ENCODE measurements at regions not wholly inside any gene's neighbourhood (a gene's known extent, or its start where the extent isn't known, plus 50 kb on each side); places are given as distances from the start of the nearest gene placed in this dataset.

DNA sequence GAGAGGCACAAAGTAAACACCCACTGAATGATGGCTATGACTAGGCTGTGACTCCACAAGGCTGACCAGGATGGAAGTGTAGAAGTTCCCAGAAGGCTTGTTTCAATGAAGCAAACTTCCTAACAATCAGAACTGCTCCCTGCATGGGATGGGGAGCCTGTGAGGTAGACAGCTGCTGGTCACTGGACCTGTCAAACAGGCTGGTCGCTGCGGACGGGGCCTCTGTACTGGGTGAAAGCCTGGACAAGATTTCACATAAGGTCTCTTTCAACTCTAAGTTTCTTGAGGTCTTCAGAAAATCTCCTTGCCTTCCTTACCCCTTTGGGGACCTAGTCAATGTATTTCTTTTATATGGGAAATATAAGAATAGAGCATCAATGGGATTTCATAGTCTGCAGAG lies 438.2 kb downstream of the BUD13 start:
- Histone ChIP-seq H3K27ac (ENCODE audit: low read length) (no peak overlapping the region), H3K4me1 (ENCODE audit: control insufficient read depth, insufficient read depth, low read length) (no peaks in the 10 kb centered on the region), H3K27me3 (ENCODE audit: control insufficient read depth, insufficient read depth, low read length) (no peaks in the 10 kb centered on the region), H3K36me3 (ENCODE audit: control insufficient read depth, insufficient read depth, low read length) (no peaks in the 10 kb centered on the region), H3K4me3 (ENCODE audit: low read length) (no peak overlapping the region), H3K9me3 (replicated peaks; ENCODE audit: control insufficient read depth, low read depth, low read length) (peaks cover 6% of the 10 kb centered on the region)
- no peak for DNase-seq
- WGBS (ENCODE audit: insufficient coverage), result no CpG with 5 or more reads among the region's 3 CpGs

DNA sequence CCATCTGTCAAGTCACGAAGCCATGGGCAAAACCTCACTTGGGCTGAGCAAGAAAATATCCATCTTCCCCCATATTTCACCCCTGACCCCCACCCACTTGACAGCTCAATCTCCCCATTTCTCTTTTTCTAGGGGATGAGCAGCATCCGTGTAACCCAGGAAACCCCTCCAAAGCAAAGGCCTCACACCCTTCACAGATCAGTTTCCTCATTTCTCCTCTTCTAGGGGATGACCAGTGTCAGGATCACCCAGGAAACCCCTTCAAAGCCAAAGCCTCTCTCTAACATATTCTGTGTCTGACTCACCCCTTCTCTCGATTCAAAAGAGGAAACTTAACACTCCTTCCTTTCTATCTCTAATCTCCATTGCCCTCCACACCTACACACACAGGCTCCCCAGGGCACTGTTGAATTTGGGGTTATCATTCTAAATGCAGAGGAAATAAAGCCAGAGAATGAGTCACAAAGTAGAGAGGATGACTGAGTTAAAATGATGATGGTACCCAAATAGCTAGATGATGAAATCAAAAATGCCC lies 439.7 kb downstream of the BUD13 start:
- Histone ChIP-seq H3K27me3 (ENCODE audit: control insufficient read depth, insufficient read depth, low read length) (no peaks in the 10 kb centered on the region), H3K9me3 (replicated peaks; ENCODE audit: control insufficient read depth, low read depth, low read length) (peaks cover 6% of the 10 kb centered on the region), H3K36me3 (ENCODE audit: control insufficient read depth, insufficient read depth, low read length) (no peaks in the 10 kb centered on the region), H3K4me1 (ENCODE audit: control insufficient read depth, insufficient read depth, low read length) (no peaks in the 10 kb centered on the region), H3K27ac (ENCODE audit: low read length) (no peak overlapping the region), H3K4me3 (ENCODE audit: low read length) (no peak overlapping the region)
- WGBS (ENCODE audit: insufficient coverage), result 80% methylated on average over 1 of the region's 3 CpGs
- no peak for DNase-seq

DNA sequence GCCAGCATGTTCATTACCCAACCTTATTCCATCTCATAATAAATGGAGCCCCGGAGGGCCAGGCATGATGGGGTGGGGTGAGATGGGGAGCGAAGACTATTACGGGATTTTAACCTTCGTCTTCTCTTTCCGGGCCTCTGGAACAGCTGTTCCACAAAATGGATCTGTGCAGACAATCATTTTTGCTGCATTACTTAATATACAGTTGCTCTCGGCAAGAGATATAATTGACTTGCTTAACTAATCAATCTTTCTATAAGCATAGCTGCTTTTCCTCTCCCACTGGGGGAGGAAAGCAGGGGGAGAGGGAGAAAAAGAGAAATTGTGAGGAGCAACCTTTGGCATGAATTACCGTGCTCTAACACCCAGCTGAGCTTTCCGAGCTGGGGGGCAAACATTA lies 440.4 kb downstream of the BUD13 start:
- no peak overlapping the region for H3K4me3 ChIP-seq (ENCODE audit: low read length)
- no peaks in the 10 kb centered on the region for H3K4me1 ChIP-seq (ENCODE audit: control insufficient read depth, insufficient read depth, low read length)
- no peaks in the 10 kb centered on the region for H3K36me3 ChIP-seq (ENCODE audit: control insufficient read depth, insufficient read depth, low read length)
- no CpG with 5 or more reads among the region's 8 CpGs for WGBS (ENCODE audit: insufficient coverage)
- H3K27ac ChIP-seq (ENCODE audit: low read length), result no peak overlapping the region
- no peak for DNase-seq
- H3K9me3 ChIP-seq (replicated peaks; ENCODE audit: control insufficient read depth, low read depth, low read length), result peaks cover 4% of the 10 kb centered on the region
- no peaks in the 10 kb centered on the region for H3K27me3 ChIP-seq (ENCODE audit: control insufficient read depth, insufficient read depth, low read length)

DNA sequence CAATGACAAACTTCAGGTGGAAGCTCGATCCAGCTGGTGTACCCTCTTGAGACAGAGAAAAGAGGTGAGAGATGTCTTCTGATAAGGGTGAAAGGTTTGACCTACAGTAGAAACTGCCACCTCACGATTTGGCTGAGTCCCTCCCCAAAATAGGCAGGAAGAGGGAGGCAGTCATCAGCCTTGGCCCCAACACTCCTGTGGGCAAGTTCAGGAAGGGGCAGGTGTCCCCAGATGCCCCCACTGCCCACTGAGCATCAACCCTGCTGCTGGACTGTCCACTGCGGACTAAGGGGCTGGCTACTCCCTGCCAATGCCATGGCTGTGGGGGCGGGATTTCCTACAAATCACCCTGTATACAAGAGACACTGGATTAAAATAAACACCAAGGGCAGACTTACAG lies 441.4 kb downstream of the BUD13 start:
- Histone ChIP-seq H3K36me3 (ENCODE audit: control insufficient read depth, insufficient read depth, low read length) (no peaks in the 10 kb centered on the region), H3K27me3 (ENCODE audit: control insufficient read depth, insufficient read depth, low read length) (peaks cover 2% of the 10 kb centered on the region), H3K9me3 (replicated peaks; ENCODE audit: control insufficient read depth, low read depth, low read length) (no peaks in the 10 kb centered on the region), H3K27ac (ENCODE audit: low read length) (no peak overlapping the region), H3K4me1 (ENCODE audit: control insufficient read depth, insufficient read depth, low read length) (no peaks in the 10 kb centered on the region), H3K4me3 (ENCODE audit: low read length) (no peak overlapping the region)
- WGBS (ENCODE audit: insufficient coverage), result 100% methylated on average over 1 of the region's 4 CpGs
- no peak for DNase-seq

DNA sequence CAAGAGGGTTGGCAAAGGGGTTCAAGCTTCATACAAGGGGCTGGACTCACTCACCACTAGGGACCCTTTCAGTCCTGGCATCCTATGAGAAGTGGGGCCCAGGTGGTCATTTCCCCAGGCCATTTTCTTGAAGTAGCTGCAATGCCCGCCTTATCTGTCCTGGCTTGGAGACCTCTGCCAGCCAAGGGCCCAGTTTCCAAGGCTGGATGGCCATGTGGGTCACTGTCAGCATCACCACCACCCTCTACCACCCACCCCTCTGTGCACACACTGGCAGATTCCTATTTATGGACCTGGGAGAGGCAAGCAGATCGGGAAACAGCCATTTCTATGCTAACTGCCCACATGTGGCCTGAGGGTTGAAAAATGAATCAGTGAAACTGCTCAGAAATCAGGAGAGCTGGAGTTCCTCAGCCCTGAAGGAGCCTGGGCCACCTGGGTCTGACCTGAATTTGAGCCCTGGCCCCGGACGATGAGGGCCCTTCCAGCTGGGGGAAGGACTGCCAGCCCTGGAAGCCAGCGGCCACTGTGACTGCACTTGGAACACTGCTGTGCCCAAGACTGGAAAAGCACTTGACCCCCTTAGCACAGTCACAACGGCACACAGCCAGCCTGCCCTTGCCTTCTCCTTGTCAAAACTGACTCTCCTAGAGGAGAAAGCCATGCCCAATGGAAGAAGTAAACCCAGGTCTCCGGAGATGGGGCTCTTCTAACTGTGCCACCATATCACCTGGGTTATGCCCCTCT lies 442.2 kb downstream of the BUD13 start:
- peaks cover 2% of the 10 kb centered on the region for H3K27me3 ChIP-seq (ENCODE audit: control insufficient read depth, insufficient read depth, low read length)
- no peaks in the 10 kb centered on the region for H3K36me3 ChIP-seq (ENCODE audit: control insufficient read depth, insufficient read depth, low read length)
- WGBS (ENCODE audit: insufficient coverage), result 72% methylated on average over 5 of the region's 7 CpGs
- H3K4me3 ChIP-seq (ENCODE audit: low read length), result no peak overlapping the region
- H3K4me1 ChIP-seq (ENCODE audit: control insufficient read depth, insufficient read depth, low read length), result no peaks in the 10 kb centered on the region
- H3K27ac ChIP-seq (ENCODE audit: low read length), result no peak overlapping the region
- DNase-seq, result no peak
- no peaks in the 10 kb centered on the region for H3K9me3 ChIP-seq (replicated peaks; ENCODE audit: control insufficient read depth, low read depth, low read length)

DNA sequence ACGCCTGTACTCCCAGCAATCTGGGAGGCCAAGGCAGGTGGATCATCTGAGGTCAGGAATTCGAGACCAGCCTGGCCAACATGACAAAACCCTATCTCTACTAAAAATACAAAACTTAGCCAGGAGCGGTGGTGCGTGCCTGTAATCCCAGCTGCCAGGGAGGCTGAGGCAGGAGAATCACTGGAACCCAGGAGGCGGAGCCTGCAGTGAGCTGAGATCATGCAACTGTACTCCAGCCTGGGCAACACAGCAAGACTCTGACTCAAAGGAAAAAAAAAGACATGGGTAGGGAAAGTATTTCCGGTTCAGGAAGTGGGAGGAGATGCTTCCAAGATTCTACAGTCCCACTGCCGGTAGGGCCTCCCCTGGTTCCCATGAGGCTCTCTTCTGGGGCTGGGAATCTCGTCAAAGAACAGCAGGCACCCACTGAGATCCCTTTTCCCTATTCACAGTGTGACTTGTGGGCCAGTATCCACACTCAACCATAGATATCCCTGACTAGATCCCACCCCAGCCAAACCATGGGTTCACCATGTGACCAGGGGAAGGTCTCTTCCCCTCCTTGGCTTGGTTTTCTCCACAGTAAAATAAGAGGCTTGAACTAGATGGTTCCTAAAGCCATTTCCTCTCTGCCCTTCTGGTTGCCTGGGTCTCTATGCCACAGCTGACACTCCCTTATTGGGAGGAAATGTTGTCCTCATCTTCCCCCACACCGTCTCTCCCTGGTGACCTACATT lies 443.3 kb downstream of the BUD13 start:
- Histone ChIP-seq H3K9me3 (replicated peaks; ENCODE audit: control insufficient read depth, low read depth, low read length) (no peaks in the 10 kb centered on the region), H3K4me3 (ENCODE audit: low read length) (no peak overlapping the region), H3K27me3 (ENCODE audit: control insufficient read depth, insufficient read depth, low read length) (peaks cover 2% of the 10 kb centered on the region), H3K27ac (ENCODE audit: low read length) (no peak overlapping the region), H3K36me3 (ENCODE audit: control insufficient read depth, insufficient read depth, low read length) (no peaks in the 10 kb centered on the region), H3K4me1 (ENCODE audit: control insufficient read depth, insufficient read depth, low read length) (no peaks in the 10 kb centered on the region)
- WGBS (ENCODE audit: insufficient coverage), result 67% methylated on average over 6 of the region's 9 CpGs
- DNase-seq, result no peak

DNA sequence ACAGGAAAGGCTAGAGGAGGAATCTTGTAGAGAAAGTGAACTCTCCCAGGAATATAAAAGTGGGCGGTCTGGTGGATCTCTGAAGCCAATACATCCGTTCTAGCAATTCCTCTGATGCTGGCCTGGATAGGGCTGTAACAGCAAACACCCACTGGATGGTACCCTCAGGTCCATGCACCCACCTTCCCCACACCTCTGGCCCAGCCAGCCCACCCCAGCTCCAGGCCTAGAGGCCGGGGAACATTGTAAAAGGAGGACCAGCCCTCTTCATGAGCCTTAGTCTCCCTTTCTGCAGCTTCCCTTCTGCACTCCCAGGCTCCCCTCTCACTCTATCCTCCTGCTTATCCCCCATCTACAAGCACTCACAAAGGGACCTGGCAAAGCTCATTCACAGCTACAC lies 443.9 kb downstream of the BUD13 start:
- Histone ChIP-seq H3K36me3 (ENCODE audit: control insufficient read depth, insufficient read depth, low read length) (no peaks in the 10 kb centered on the region), H3K4me3 (ENCODE audit: low read length) (no peak overlapping the region), H3K4me1 (ENCODE audit: control insufficient read depth, insufficient read depth, low read length) (no peaks in the 10 kb centered on the region), H3K27ac (ENCODE audit: low read length) (no peak overlapping the region), H3K27me3 (ENCODE audit: control insufficient read depth, insufficient read depth, low read length) (peaks cover 2% of the 10 kb centered on the region), H3K9me3 (replicated peaks; ENCODE audit: control insufficient read depth, low read depth, low read length) (no peaks in the 10 kb centered on the region)
- 65% methylated on average over 2 of the region's 3 CpGs for WGBS (ENCODE audit: insufficient coverage)
- no peak for DNase-seq

DNA sequence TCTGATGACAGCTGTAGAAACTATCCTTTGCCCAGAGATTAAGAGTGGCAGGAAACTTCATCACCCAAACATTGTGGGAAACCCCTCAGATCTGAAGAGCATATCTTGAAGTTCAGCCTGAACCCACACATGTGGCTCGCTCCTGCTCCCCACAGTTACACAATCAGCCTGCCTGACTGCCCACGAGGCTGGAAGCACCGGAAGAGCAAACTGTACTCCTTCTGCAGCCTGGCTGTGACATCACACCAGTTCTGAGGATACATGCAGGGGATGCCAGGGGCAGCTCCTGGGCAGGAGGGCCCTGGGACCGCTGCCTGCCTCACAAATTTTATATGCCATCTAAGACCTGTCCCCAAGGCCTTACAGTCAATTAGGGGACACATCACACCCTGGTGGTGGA lies 444.4 kb downstream of the BUD13 start:
- H3K9me3 ChIP-seq (replicated peaks; ENCODE audit: control insufficient read depth, low read depth, low read length), result no peaks in the 10 kb centered on the region
- no peak overlapping the region for H3K4me3 ChIP-seq (ENCODE audit: low read length)
- no peak overlapping the region for H3K27ac ChIP-seq (ENCODE audit: low read length)
- WGBS (ENCODE audit: insufficient coverage), result 57% methylated on average over 3 of the region's 4 CpGs
- DNase-seq, result no peak
- peaks cover 2% of the 10 kb centered on the region for H3K27me3 ChIP-seq (ENCODE audit: control insufficient read depth, insufficient read depth, low read length)
- H3K4me1 ChIP-seq (ENCODE audit: control insufficient read depth, insufficient read depth, low read length), result no peaks in the 10 kb centered on the region
- H3K36me3 ChIP-seq (ENCODE audit: control insufficient read depth, insufficient read depth, low read length), result no peaks in the 10 kb centered on the region

DNA sequence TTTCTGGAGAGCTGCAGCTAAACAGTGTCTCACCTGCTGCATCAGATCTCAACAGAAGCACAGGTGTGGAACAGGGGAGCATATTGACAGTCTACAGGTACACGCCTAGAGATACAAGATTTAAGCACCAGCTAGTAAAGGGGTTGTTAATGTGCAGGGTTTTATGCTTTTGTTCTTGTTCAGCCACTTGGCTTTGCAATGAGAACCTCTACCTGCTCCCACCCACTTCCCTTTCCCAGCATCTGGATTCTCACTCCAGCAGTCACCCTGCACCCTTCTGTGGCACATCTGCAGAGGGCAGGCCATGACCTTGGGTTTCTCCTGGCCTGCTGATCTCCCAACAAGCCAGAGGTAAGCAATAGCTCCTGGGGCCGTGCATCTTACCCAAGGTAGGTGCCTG lies 446.6 kb downstream of the BUD13 start:
- Histone ChIP-seq H3K4me1 (ENCODE audit: control insufficient read depth, insufficient read depth, low read length) (no peaks in the 10 kb centered on the region), H3K36me3 (ENCODE audit: control insufficient read depth, insufficient read depth, low read length) (no peaks in the 10 kb centered on the region), H3K27ac (ENCODE audit: low read length) (no peak overlapping the region), H3K27me3 (ENCODE audit: control insufficient read depth, insufficient read depth, low read length) (peaks cover 2% of the 10 kb centered on the region), H3K4me3 (ENCODE audit: low read length) (no peak overlapping the region), H3K9me3 (replicated peaks; ENCODE audit: control insufficient read depth, low read depth, low read length) (no peaks in the 10 kb centered on the region)
- no peak for DNase-seq
- 83% methylated on average over 1 of the region's 2 CpGs for WGBS (ENCODE audit: insufficient coverage)

DNA sequence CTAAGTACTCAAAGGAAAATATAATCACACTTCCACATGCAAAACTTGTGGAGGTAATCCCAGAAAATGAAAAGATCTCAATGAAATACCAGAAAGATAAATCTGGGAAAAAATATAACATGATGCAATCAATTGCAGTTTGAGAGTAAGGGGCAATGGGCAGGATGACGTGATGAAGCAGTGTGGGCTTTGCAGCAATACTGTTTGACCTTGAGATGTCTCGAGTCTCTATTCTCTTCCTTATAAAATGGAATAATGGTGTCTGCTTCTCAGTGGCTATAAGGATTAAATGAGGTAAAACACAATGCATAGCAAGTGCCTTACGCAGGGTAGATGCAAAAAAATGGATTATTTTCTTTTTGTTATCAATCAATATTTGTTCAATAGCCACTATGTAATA lies 447.5 kb downstream of the BUD13 start:
- DNase-seq, result no peak
- no peaks in the 10 kb centered on the region for H3K36me3 ChIP-seq (ENCODE audit: control insufficient read depth, insufficient read depth, low read length)
- no CpG with 5 or more reads among the region's 3 CpGs for WGBS (ENCODE audit: insufficient coverage)
- H3K27me3 ChIP-seq (ENCODE audit: control insufficient read depth, insufficient read depth, low read length), result peaks cover 2% of the 10 kb centered on the region
- H3K9me3 ChIP-seq (replicated peaks; ENCODE audit: control insufficient read depth, low read depth, low read length), result peaks cover 3% of the 10 kb centered on the region
- H3K27ac ChIP-seq (ENCODE audit: low read length), result no peak overlapping the region
- H3K4me3 ChIP-seq (ENCODE audit: low read length), result no peak overlapping the region
- H3K4me1 ChIP-seq (ENCODE audit: control insufficient read depth, insufficient read depth, low read length), result no peaks in the 10 kb centered on the region

Measured in muscle of leg (tissue), 3 donors.